Esophagus muscularis mucosa (tissue), 4 donors: ENCODE measurements at regions not wholly inside any gene's neighbourhood (a gene's known extent, or its start where the extent isn't known, plus 50 kb on each side); places are given as distances from the start of the nearest gene placed in this dataset.

Source experiments
- DNase-seq: peaks from one replicate; pipeline ENCODE4 v3.0.0-alpha.2; 2017; ENCODE audit errors: extremely low spot score
- H3K27ac ChIP-seq, 4 donors: fragments of 200-600 bp; sonication (generic); replicated peaks in 1 of 4; 1 replicate in 3 of 4; 2 replicates in 1 of 4; pipeline ENCODE4 v1.5.1; 2016 to 2019; ENCODE audit warnings: mild to moderate bottlenecking in 1 of 4
- H3K27me3 ChIP-seq, 4 donors: fragments of 200-600 bp; sonication (generic); one replicate each; pipeline versions ENCODE4 v1.5.1 to v1.6.0; 2016 to 2019
- H3K36me3 ChIP-seq, 4 donors: fragments of 200-600 bp; sonication (generic); one replicate each; pipeline ENCODE4 v1.5.1; 2016 to 2019
- H3K4me1 ChIP-seq, 4 donors: fragments of 200-600 bp; sonication (generic); one replicate each; pipeline ENCODE4 v1.5.1; 2016 to 2019
- H3K4me3 ChIP-seq, 4 donors: fragments of 200-600 bp; sonication (generic); 1 replicate in 2 of 4; 2 replicates in 2 of 4; pipeline ENCODE4 v1.5.1; 2016 to 2019; ENCODE audit warnings: mild to moderate bottlenecking in 4 of 4, moderate library complexity in 1 of 4
- H3K9me3 ChIP-seq, 4 donors: fragments of 200-600 bp; sonication (generic); 1 replicate in 3 of 4; 2 replicates in 1 of 4; pipeline ENCODE4 v1.5.1; 2016 to 2019
- EP300 ChIP-seq: sonication (generic); formaldehyde crosslinking; IDR thresholded peaks from one replicate; pipeline ENCODE4 v1.6.1; 2017; ENCODE audit warnings: antibody characterized with exemption
- POLR2A ChIP-seq: fragments of 450-650 bp; IDR thresholded peaks from one replicate; pipeline ENCODE4 v1.6.1; 2017; ENCODE audit warnings: antibody characterized with exemption, moderate library complexity, mild to moderate bottlenecking, low read depth
- POLR2AphosphoS5 ChIP-seq, 2 donors: sonication (generic); formaldehyde crosslinking; IDR thresholded peaks; one replicate each; pipeline ENCODE4 v1.6.1; 2017; ENCODE audit warnings: antibody characterized with exemption in 2 of 2
- WGBS: methylation state at CpG from one replicate; pipeline ENCODE4 v1.1.5; 2018; 5-methylcytosine and 5-hydroxymethylcytosine counted together
- intact Hi-C: fragments of 100-400 bp; cut with DNase I; formaldehyde crosslinking; loops from one replicate; pipeline ENCODE4 v1.15.1; 2023
- TF ChIP-seq, protein P1 (sequence below), 3 experiments: fragments of 200-600 bp in 2 of 3; fragments of 450-650 bp in 1 of 3; sonication (generic) in 2 of 3; IDR thresholded peaks; one replicate each; pipeline ENCODE4 v1.5.1; 2017 to 2019; ENCODE audit warnings: antibody characterized with exemption in 3 of 3, mild to moderate bottlenecking in 2 of 3, moderate library complexity in 1 of 3

DNA sequence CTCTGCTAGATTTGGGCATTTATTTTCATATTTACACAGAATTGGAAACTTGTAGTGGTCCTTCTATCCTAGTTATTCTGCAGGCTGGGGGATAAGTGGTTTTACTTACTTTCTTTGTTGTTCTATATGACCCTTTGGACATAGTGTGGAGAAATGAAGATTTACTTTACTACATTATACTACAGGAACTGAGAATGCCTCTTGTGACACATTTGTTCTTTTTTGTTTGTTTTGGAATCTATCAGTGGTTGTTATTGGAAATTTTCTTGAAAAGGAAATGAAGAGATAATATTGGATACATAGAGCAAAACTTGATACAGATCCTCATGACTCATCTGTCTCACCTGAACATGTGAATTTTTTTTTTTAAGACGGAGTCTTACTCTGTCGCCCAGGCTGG lies 146.1 kb upstream of the DPYD start:
- Histone ChIP-seq H3K27ac (no peak overlapping the region), H3K4me3 (no peak overlapping the region), H3K9me3 (no peaks in the 10 kb centered on the region), H3K27me3 (no peaks in the 10 kb centered on the region), H3K36me3 (no peaks in the 10 kb centered on the region), H3K4me1 (no peaks in the 10 kb centered on the region)
- TF ChIP-seq, protein P1, sequence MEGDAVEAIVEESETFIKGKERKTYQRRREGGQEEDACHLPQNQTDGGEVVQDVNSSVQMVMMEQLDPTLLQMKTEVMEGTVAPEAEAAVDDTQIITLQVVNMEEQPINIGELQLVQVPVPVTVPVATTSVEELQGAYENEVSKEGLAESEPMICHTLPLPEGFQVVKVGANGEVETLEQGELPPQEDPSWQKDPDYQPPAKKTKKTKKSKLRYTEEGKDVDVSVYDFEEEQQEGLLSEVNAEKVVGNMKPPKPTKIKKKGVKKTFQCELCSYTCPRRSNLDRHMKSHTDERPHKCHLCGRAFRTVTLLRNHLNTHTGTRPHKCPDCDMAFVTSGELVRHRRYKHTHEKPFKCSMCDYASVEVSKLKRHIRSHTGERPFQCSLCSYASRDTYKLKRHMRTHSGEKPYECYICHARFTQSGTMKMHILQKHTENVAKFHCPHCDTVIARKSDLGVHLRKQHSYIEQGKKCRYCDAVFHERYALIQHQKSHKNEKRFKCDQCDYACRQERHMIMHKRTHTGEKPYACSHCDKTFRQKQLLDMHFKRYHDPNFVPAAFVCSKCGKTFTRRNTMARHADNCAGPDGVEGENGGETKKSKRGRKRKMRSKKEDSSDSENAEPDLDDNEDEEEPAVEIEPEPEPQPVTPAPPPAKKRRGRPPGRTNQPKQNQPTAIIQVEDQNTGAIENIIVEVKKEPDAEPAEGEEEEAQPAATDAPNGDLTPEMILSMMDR (IDR thresholded peaks at IDR 0.05), result no peak
- no peak for TF ChIP-seq POLR2A
- TF ChIP-seq EP300, result no peak
- no peak for TF ChIP-seq POLR2AphosphoS5 (IDR thresholded peaks at IDR 0.05)
- intact Hi-C loops, result no loop called here
- DNase-seq, result no peak
- 94% methylated on average over 2 of the region's 2 CpGs for WGBS

DNA sequence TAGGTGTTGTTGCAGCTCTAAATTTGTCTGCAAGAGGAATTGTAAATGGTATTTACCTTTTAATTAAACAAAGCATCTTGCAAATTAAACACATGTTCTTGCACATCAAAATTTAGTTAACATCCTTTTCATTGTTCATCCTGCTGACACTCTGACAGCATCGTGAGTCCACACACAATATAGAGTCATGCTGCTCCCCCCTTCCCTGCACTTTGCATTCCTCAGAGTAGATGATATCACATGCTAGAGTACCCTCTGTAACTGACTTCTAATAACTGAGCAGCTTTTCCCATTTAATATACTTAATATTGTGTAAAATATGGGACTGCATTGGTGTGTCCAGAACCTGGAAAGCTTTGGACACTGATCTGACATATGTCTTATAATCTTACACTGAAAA lies 138.8 kb upstream of the DPYD start:
- WGBS, result 58% methylated on average over 1 of the region's 1 CpG
- intact Hi-C loops, result no loop called here
- Histone ChIP-seq H3K4me3 (no peak overlapping the region), H3K4me1 (no peaks in the 10 kb centered on the region), H3K36me3 (no peaks in the 10 kb centered on the region), H3K9me3 (no peaks in the 10 kb centered on the region), H3K27me3 (peaks cover 0 to 25% (median 0%) of the 10 kb centered on the region in 4 donors), H3K27ac (no peak overlapping the region)
- TF ChIP-seq, protein P1 (IDR thresholded peaks at IDR 0.05), result no peak
- TF ChIP-seq POLR2AphosphoS5 (IDR thresholded peaks at IDR 0.05) (no peak), POLR2A (no peak), EP300 (no peak)
- DNase-seq, result no peak

DNA sequence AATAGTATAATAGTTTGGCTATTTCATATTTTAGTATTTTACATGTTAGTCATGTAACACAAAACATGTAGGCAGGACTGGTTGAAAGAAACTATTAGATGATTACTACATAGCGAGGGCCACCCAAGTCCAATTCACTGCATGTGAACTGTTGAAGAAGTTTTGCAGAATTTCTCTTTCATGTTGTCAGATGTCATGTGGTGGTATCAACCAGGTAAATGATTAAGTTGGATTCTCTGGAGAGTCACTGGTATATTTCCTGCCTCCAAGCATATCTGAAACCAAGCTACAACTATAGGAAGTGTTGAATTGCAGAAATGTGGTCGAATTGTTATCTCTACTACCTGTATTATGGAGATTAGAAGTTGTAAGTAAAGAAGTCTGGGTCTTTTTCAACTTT lies 137.8 kb upstream of the DPYD start:
- no peak for DNase-seq
- H3K9me3 ChIP-seq, result no peaks in the 10 kb centered on the region
- no peak overlapping the region for H3K27ac ChIP-seq
- 81% methylated on average over 2 of the region's 2 CpGs for WGBS
- H3K4me1 ChIP-seq, result peaks cover 2 to 9% (median 8%) of the 10 kb centered on the region in 4 donors
- no peak overlapping the region for H3K4me3 ChIP-seq
- intact Hi-C loops, result no loop called here
- TF ChIP-seq POLR2A (no peak), EP300 (no peak), POLR2AphosphoS5 (IDR thresholded peaks at IDR 0.05) (no peak)
- TF ChIP-seq, protein P1 (IDR thresholded peaks at IDR 0.05), result no peak
- no peaks in the 10 kb centered on the region for H3K36me3 ChIP-seq
- H3K27me3 ChIP-seq, result peaks cover 0 to 35% (median 2%) of the 10 kb centered on the region in 4 donors

DNA sequence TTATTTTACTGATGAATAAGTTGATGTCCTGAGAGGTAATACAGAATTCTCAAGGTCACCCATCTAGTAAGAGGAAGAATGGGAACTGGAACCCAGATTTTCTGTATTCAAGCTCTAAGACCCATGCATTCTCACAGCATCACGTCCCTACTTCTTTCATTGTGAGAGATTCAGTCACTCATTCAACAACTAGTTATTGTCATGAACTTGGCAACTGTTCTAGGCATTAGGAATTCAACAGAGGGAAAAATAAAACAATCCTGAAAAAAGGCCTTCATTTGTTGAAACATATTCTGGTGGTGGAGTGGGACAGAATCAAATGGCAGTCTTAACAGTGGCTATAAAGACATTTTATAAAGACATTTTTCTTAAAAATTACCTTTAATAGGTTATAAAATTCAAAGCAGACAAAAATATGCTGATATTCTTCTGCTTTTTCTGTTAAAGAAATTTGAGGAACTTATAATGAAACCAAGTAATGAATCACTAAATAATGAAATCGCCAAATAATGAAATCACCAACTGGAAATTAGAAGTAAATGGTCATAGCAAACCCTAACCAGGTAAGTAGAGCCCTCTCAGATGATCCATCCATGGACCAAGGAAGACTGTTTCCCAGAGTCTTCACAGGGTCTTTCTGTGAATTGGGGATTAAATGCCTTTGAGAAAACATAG lies 136.5 kb upstream of the DPYD start:
- Histone ChIP-seq H3K36me3 (no peaks in the 10 kb centered on the region), H3K9me3 (no peaks in the 10 kb centered on the region), H3K27me3 (peaks cover 0 to 48% (median 4%) of the 10 kb centered on the region in 4 donors), H3K4me3 (no peak overlapping the region), H3K27ac (no peak overlapping the region), H3K4me1 (peaks cover 9 to 15% (median 15%) of the 10 kb centered on the region in 4 donors)
- no peak for DNase-seq
- 88% methylated on average over 2 of the region's 2 CpGs for WGBS
- intact Hi-C loops, result no loop called here
- TF ChIP-seq EP300 (no peak), POLR2AphosphoS5 (IDR thresholded peaks at IDR 0.05) (no peak), POLR2A (no peak)
- TF ChIP-seq, protein P1 (IDR thresholded peaks at IDR 0.05), result no peak

DNA sequence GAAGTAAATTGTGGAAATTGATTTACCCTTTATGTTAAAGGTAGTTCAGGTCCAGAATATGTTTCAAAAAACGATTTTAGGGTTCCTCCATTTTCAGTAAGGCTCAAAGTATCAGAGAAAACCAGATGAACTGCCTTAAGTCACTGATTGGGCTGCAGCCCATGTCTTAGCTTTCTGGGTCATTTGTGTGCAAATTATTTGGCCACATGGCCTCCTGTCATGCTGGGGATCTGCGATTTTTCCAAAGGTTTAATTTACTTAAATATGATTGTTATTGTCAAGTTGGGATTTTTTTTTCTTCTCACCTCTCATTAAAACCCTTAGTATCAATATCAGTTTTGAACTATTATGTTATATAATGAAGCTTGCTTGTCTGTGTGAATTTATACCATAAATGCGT lies 135.9 kb upstream of the DPYD start:
- H3K36me3 ChIP-seq, result no peaks in the 10 kb centered on the region
- DNase-seq, result no peak
- no peaks in the 10 kb centered on the region for H3K9me3 ChIP-seq
- no peak overlapping the region for H3K4me3 ChIP-seq
- H3K4me1 ChIP-seq, result peaks cover 9 to 15% (median 15%) of the 10 kb centered on the region in 4 donors
- no peak overlapping the region for H3K27ac ChIP-seq
- H3K27me3 ChIP-seq, result peaks cover 0 to 54% (median 4%) of the 10 kb centered on the region in 4 donors
- intact Hi-C loops, result no loop called here
- TF ChIP-seq POLR2A (no peak), POLR2AphosphoS5 (IDR thresholded peaks at IDR 0.05) (no peak), EP300 (no peak)
- TF ChIP-seq, protein P1 (IDR thresholded peaks at IDR 0.05), result no peak
- 68% methylated on average over 3 of the region's 3 CpGs for WGBS
